Sigmoid colon (tissue), 6 donors: ENCODE measurements at regions not wholly inside any gene's neighbourhood (a gene's known extent, or its start where the extent isn't known, plus 50 kb on each side); places are given as distances from the start of the nearest gene placed in this dataset.

Experiments used
- DNase-seq: peaks from one replicate; pipeline ENCODE4 v3.0.0-alpha.2; 2019
- H3K27ac ChIP-seq, 4 donors: fragments of 200-600 bp; sonication (generic); one replicate each; pipeline ENCODE4 v1.5.1; 2016 to 2019; ENCODE audit warnings: mild to moderate bottlenecking in 1 of 4
- H3K27me3 ChIP-seq, 3 donors: fragments of 200-600 bp; sonication (generic); one replicate each; pipeline ENCODE4 v1.5.1; 2019; ENCODE audit warnings: mild to moderate bottlenecking in 1 of 3
- H3K36me3 ChIP-seq, 4 donors: fragments of 200-600 bp; sonication (generic); one replicate each; pipeline ENCODE4 v1.5.1; 2016 to 2019
- H3K4me1 ChIP-seq, 4 donors: fragments of 200-600 bp; sonication (generic); one replicate each; pipeline ENCODE4 v1.5.1; 2017 to 2019
- H3K4me3 ChIP-seq, 4 donors: fragments of 200-600 bp; sonication (generic); one replicate each; pipeline ENCODE4 v1.5.1; 2017 to 2019; ENCODE audit warnings: mild to moderate bottlenecking in 2 of 4, moderate library complexity in 1 of 4
- H3K9me3 ChIP-seq, 4 donors: fragments of 200-600 bp in 3 of 4; sonication (generic) in 3 of 4; one replicate each; pipeline versions ENCODE4 v1.5.1 to v1.6.1; 2013 to 2019
- CTCF ChIP-seq, 4 experiments: fragments of 450-650 bp in 3 of 4; fragments of 200-600 bp in 1 of 4; IDR thresholded peaks; one replicate each; pipeline ENCODE4 v1.5.1; 2016 to 2019; ENCODE audit warnings: antibody characterized with exemption in 4 of 4, mild to moderate bottlenecking in 3 of 4, moderate library complexity in 2 of 4
- EP300 ChIP-seq, 4 donors: sonication (generic); formaldehyde crosslinking; IDR thresholded peaks; one replicate each; pipeline ENCODE4 v1.6.1; 2017; ENCODE audit warnings: antibody characterized with exemption in 4 of 4
- POLR2A ChIP-seq, 2 donors: fragments of 450-650 bp; IDR thresholded peaks; one replicate each; pipeline ENCODE4 v1.6.1; 2016; ENCODE audit warnings: antibody characterized with exemption in 2 of 2, mild to moderate bottlenecking in 2 of 2, moderate library complexity in 2 of 2
- POLR2AphosphoS5 ChIP-seq, 4 donors: sonication (generic); formaldehyde crosslinking; IDR thresholded peaks; one replicate each; pipeline ENCODE4 v1.6.1; 2017; ENCODE audit warnings: antibody characterized with exemption in 4 of 4
- WGBS, 2 donors: extraction: QIAGEN DNeasy Blood & Tissue Kit; methylation state at CpG; one replicate each; pipeline ENCODE4 v1.1.7; 2013; 5-methylcytosine and 5-hydroxymethylcytosine counted together
- intact Hi-C: fragments of 100-400 bp; cut with DNase I; formaldehyde crosslinking; loops from one replicate; pipeline ENCODE4 v1.15.1; 2023
- donor health status: healthy with polysubstance abuse.
- donor health status: healthy.

- Histone ChIP-seq H3K4me3 (no peak overlapping the region), H3K27me3 (no peaks in the 10 kb centered on the region), H3K9me3 (no peaks in the 10 kb centered on the region), H3K27ac (peak overlapping the region; percentile 69 to 77 (median 71)), H3K4me1 (peaks cover 0 to 69% (median 54%) of the 10 kb centered on the region in 4 donors), H3K36me3 (no peaks in the 10 kb centered on the region)
- intact Hi-C loops, result no loop called here
- TF ChIP-seq POLR2AphosphoS5 (IDR thresholded peaks at IDR 0.05), result no peak
- no peak for TF ChIP-seq CTCF (IDR thresholded peaks at IDR 0.05)
- no peak for TF ChIP-seq EP300 (IDR thresholded peaks at IDR 0.05)
- no peak for TF ChIP-seq POLR2A (IDR thresholded peaks at IDR 0.05)
- 10 to 48% methylated on average over 7 of the region's 7 CpGs for WGBS, 2 donors
- no peak for DNase-seq
Measured at GRCh38 chr1:91583326-91583755, 82.7 kb downstream of the CDC7 start.

- 91 to 92% methylated on average over 4 of the region's 4 CpGs for WGBS, 2 donors
- TF ChIP-seq EP300 (IDR thresholded peaks at IDR 0.05) (no peak), POLR2AphosphoS5 (IDR thresholded peaks at IDR 0.05) (no peak), CTCF (IDR thresholded peaks at IDR 0.05) (no peak), POLR2A (IDR thresholded peaks at IDR 0.05) (no peak)
- H3K27ac ChIP-seq, result peak overlapping the region; percentile 56 to 77 (median 70)
Measured at GRCh38 chr1:91584309-91584708, 83.7 kb downstream of the CDC7 start.

GRCh38 chr1:91584878-91585277 lies 84.2 kb downstream of the CDC7 start:
- DNase-seq, result no peak
- Histone ChIP-seq H3K27ac (peak overlapping the region; percentile 56 to 77 (median 70)), H3K27me3 (no peaks in the 10 kb centered on the region), H3K4me1 (peaks cover 0 to 58% (median 39%) of the 10 kb centered on the region in 4 donors), H3K4me3 (no peak overlapping the region), H3K36me3 (no peaks in the 10 kb centered on the region), H3K9me3 (no peaks in the 10 kb centered on the region)
- intact Hi-C loops, result no loop called here
- no peak for TF ChIP-seq POLR2AphosphoS5 (IDR thresholded peaks at IDR 0.05)
- no peak for TF ChIP-seq POLR2A (IDR thresholded peaks at IDR 0.05)
- TF ChIP-seq CTCF (IDR thresholded peaks at IDR 0.05), result no peak
- no peak for TF ChIP-seq EP300 (IDR thresholded peaks at IDR 0.05)
- whole genome bisulfite sequencing, 2 donors, result 64 to 82% methylated on average over 4 of the region's 4 CpGs

More at GRCh38 chr1:91584309-91584708, 83.7 kb downstream of the CDC7 start:
- Histone ChIP-seq H3K27me3 (no peaks in the 10 kb centered on the region), H3K4me3 (no peak overlapping the region), H3K9me3 (no peaks in the 10 kb centered on the region), H3K36me3 (no peaks in the 10 kb centered on the region), H3K4me1 (peaks cover 0 to 60% (median 45%) of the 10 kb centered on the region in 4 donors)
- no peak for DNase-seq
- intact Hi-C loops, result no loop called here

GRCh38 chr1:91585502-91585901 lies 84.9 kb downstream of the CDC7 start:
- H3K27ac ChIP-seq, result peak overlapping the region; percentile 56 to 77 (median 70)
- intact Hi-C loops, result no loop called here
- no peak for DNase-seq
- no peaks in the 10 kb centered on the region for H3K27me3 ChIP-seq
- TF ChIP-seq POLR2AphosphoS5 (IDR thresholded peaks at IDR 0.05) (no peak), EP300 (IDR thresholded peaks at IDR 0.05) (no peak), POLR2A (IDR thresholded peaks at IDR 0.05) (no peak), CTCF (IDR thresholded peaks at IDR 0.05) (no peak)
- H3K4me3 ChIP-seq, result no peak overlapping the region
- peaks cover 0 to 51% (median 39%) of the 10 kb centered on the region in 4 donors for H3K4me1 ChIP-seq
- no peaks in the 10 kb centered on the region for H3K9me3 ChIP-seq
- 81 to 88% methylated on average over 5 of the region's 5 CpGs for WGBS, 2 donors
- no peaks in the 10 kb centered on the region for H3K36me3 ChIP-seq

GRCh38 chr1:91585982-91586381 lies 85.3 kb downstream of the CDC7 start:
- H3K36me3 ChIP-seq, result no peaks in the 10 kb centered on the region
- peaks cover 0 to 49% (median 40%) of the 10 kb centered on the region in 4 donors for H3K4me1 ChIP-seq
- no peaks in the 10 kb centered on the region for H3K9me3 ChIP-seq
- H3K27ac ChIP-seq, result peak overlapping the region in 3 of 4 donors; percentile 69 to 77 (median 70)
- DNase-seq, result no peak
- H3K27me3 ChIP-seq, result no peaks in the 10 kb centered on the region
- H3K4me3 ChIP-seq, result no peak overlapping the region
- TF ChIP-seq EP300 (IDR thresholded peaks at IDR 0.05) (no peak), POLR2A (IDR thresholded peaks at IDR 0.05) (no peak), CTCF (IDR thresholded peaks at IDR 0.05) (no peak), POLR2AphosphoS5 (IDR thresholded peaks at IDR 0.05) (no peak)
- intact Hi-C loops, result no loop called here
- WGBS, 2 donors, result 76 to 86% methylated on average over 7 of the region's 7 CpGs
